Vagina (tissue), 2 donors: ENCODE measurements at regions not wholly inside any gene's neighbourhood (a gene's known extent, or its start where the extent isn't known, plus 50 kb on each side); places are given as distances from the start of the nearest gene placed in this dataset.

Experiments used
- CTCF ChIP-seq, 3 experiments: fragments of 450-650 bp in 2 of 3; fragments of 200-600 bp in 1 of 3; sonication (generic) in 1 of 3; IDR thresholded peaks; one replicate each; pipeline ENCODE4 v1.5.1; 2017 to 2019; ENCODE audit warnings: antibody characterized with exemption in 3 of 3, mild to moderate bottlenecking in 2 of 3, moderate library complexity in 2 of 3
- POLR2A ChIP-seq, 2 donors: fragments of 450-650 bp; IDR thresholded peaks; one replicate each; pipeline ENCODE4 v1.6.1; 2017; ENCODE audit warnings: antibody characterized with exemption in 2 of 2, mild to moderate bottlenecking in 2 of 2, moderate library complexity in 2 of 2

- TF ChIP-seq CTCF (IDR thresholded peaks at IDR 0.05) (no peak), POLR2A (IDR thresholded peaks at IDR 0.05) (no peak)
Measured at GRCh38 chr1:187146388-187146787, 317.6 kb downstream of the PLA2G4A start.
